ENCODE measurements at regions not wholly inside any gene's neighbourhood (a gene's known extent, or its start where the extent isn't known, plus 50 kb on each side); places are given as distances from the start of the nearest gene placed in this dataset.
A peak's percentile ranks its signal among the peaks of the same experiment; 100 is the strongest.

- no peak for DNase-seq (ENCODE audit: low spot score in 2 of 2)
- H3K4me3 ChIP-seq (ENCODE audit: low read depth, poor library complexity, severe bottlenecking), result no peak overlapping the region
- intact Hi-C loops (cut with DNase I; ENCODE audit: low total_unique reads), result loop anchor here (5.0 kb wide), 1 partner anchor 597 kb away; no protein-coding TSS in a partner anchor
- TF ChIP-seq POLR2A (IDR thresholded peaks at IDR 0.05) (no peak), CTCF (IDR thresholded peaks at IDR 0.05) (no peak)
- WGBS, 2 donors, result 53 to 55% methylated on average over 14 of the region's 14 CpGs
These were observed 297.9 kb upstream of the NFE2L3 start for GRCh38 chr7:25854059-25854458.

GRCh38 chr7:25854608-25855497, 297.1 kb upstream of the NFE2L3 start:
- DNase-seq (ENCODE audit: low spot score in 2 of 2), result peak; percentile 87 to 93
- H3K4me3 ChIP-seq (ENCODE audit: low read depth, poor library complexity, severe bottlenecking), result no peak overlapping the region
- WGBS, 2 donors, result 5 to 8% methylated on average over 20 of the region's 20 CpGs
- intact Hi-C loops (cut with DNase I; ENCODE audit: low total_unique reads), result loop anchor here (5.0 kb wide), 2 partner anchors 598 to 1312 kb away; partner anchors contain the start of gene HOXA9
- TF ChIP-seq CTCF (IDR thresholded peaks at IDR 0.05), result peak in 1 of 3 donors; percentile 47
- peak in 1 of 2 donors; percentile 56 for TF ChIP-seq POLR2A (IDR thresholded peaks at IDR 0.05)

GRCh38 chr7:25855854-25856782, 295.9 kb upstream of the NFE2L3 start:
- 6 to 18% methylated on average over 22 of the region's 22 CpGs for WGBS, 2 donors
- TF ChIP-seq POLR2A (IDR thresholded peaks at IDR 0.05), result no peak
- TF ChIP-seq CTCF (IDR thresholded peaks at IDR 0.05), result no peak
- no peak for DNase-seq (ENCODE audit: low spot score in 2 of 2)
- intact Hi-C loops (cut with DNase I; ENCODE audit: low total_unique reads), result loop anchor here (5.0 kb wide), 1 partner anchor 1311 kb away; the partner anchor contains the start of gene HOXA9
- H3K4me3 ChIP-seq (ENCODE audit: low read depth, poor library complexity, severe bottlenecking), result peak overlapping the region; percentile 17

- TF ChIP-seq POLR2A (IDR thresholded peaks at IDR 0.05), result no peak
- TF ChIP-seq CTCF (IDR thresholded peaks at IDR 0.05), result no peak
- WGBS, 2 donors, result 12 to 19% methylated on average over 21 of the region's 21 CpGs
- intact Hi-C loops (cut with DNase I; ENCODE audit: low total_unique reads), result loop anchor here (5.0 kb wide), 1 partner anchor 1310 kb away; the partner anchor contains the start of gene HOXA9
- no peak overlapping the region for H3K4me3 ChIP-seq (ENCODE audit: low read depth, poor library complexity, severe bottlenecking)
- DNase-seq (ENCODE audit: low spot score in 2 of 2), result peak; percentile 72 to 90
These were observed 294.5 kb upstream of the NFE2L3 start for GRCh38 chr7:25857376-25858067.

GRCh38 chr7:25858200-25858524, 293.8 kb upstream of the NFE2L3 start:
- intact Hi-C loops (cut with DNase I; ENCODE audit: low total_unique reads), result loop anchor here (5.0 kb wide), 1 partner anchor 1309 kb away; the partner anchor contains the start of gene HOXA9
- no peak overlapping the region for H3K4me3 ChIP-seq (ENCODE audit: low read depth, poor library complexity, severe bottlenecking)
- TF ChIP-seq POLR2A (IDR thresholded peaks at IDR 0.05), result no peak
- no peak for TF ChIP-seq CTCF (IDR thresholded peaks at IDR 0.05)
- no peak for DNase-seq (ENCODE audit: low spot score in 2 of 2)
- 61 to 74% methylated on average over 9 of the region's 9 CpGs for WGBS, 2 donors
